ENCODE measurements at regions not wholly inside any gene's neighbourhood (a gene's known extent, or its start where the extent isn't known, plus 50 kb on each side); places are given as distances from the start of the nearest gene placed in this dataset.

DNA sequence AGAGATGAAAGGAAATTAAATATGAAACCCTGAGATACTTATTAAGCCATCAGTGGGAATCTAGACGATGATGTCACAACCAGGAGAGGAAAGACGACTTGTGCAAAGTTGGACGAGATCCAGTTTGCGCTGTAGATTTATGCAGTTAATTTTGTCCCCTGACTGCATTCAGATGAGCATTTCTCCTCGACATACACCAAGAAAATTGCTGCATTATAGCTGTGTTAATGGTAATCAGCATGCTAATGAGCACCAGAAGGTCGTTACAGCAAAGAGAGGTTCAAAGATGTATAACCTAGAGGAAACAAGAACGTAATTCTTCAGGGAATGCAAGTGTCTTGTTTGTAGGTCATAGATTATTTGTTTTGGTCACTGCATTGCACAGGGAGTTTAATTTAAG is 371.7 kb downstream of the RBM26 start:
- POLR2A ChIA-PET: no interaction called here
- Mint-ChIP-seq H3K9me3 (no peaks in the 10 kb centered on the region), H3K36me3 (no peaks in the 10 kb centered on the region), H3K4me3 (no peak overlapping the region), H3K27me3 (peaks cover 7% of the 10 kb centered on the region), H3K4me1 (no peaks in the 10 kb centered on the region), H3K27ac (no peak overlapping the region)
- DNase-seq (no peak), ATAC-seq (ENCODE audit: low read depth) (no peak)

- no peak overlapping the region for H3K4me3 Mint-ChIP-seq
- POLR2A ChIA-PET: no interaction called here
- ATAC-seq (ENCODE audit: low read depth) (no peak), DNase-seq (no peak)
- H3K4me1 Mint-ChIP-seq: no peaks in the 10 kb centered on the region
- H3K9me3 Mint-ChIP-seq: no peaks in the 10 kb centered on the region
- peaks cover 10% of the 10 kb centered on the region for H3K27me3 Mint-ChIP-seq
- H3K27ac Mint-ChIP-seq: no peak overlapping the region
- H3K36me3 Mint-ChIP-seq: no peaks in the 10 kb centered on the region
Measured at GRCh38 chr13:79030513-79030912, 371.6 kb upstream of the OBI1 start.

GRCh38 chr13:79018166-79018565 is 359.2 kb upstream of the OBI1 start:
- H3K9me3 Mint-ChIP-seq: no peaks in the 10 kb centered on the region
- POLR2A ChIA-PET: no interaction called here
- H3K27ac Mint-ChIP-seq: no peak overlapping the region
- ATAC-seq (ENCODE audit: low read depth) (no peak), DNase-seq (no peak)
- no peak overlapping the region for H3K4me3 Mint-ChIP-seq
- H3K36me3 Mint-ChIP-seq: no peaks in the 10 kb centered on the region
- no peaks in the 10 kb centered on the region for H3K4me1 Mint-ChIP-seq
- peaks cover 1% of the 10 kb centered on the region for H3K27me3 Mint-ChIP-seq

GRCh38 chr13:79011179-79011578 is 352.2 kb upstream of the OBI1 start:
- no peaks in the 10 kb centered on the region for H3K4me1 Mint-ChIP-seq
- ATAC-seq (ENCODE audit: low read depth): no peak
- no peaks in the 10 kb centered on the region for H3K9me3 Mint-ChIP-seq
- H3K4me3 Mint-ChIP-seq: no peak overlapping the region
- DNase-seq: no peak
- no peak overlapping the region for H3K27ac Mint-ChIP-seq
- H3K36me3 Mint-ChIP-seq: no peaks in the 10 kb centered on the region
- POLR2A ChIA-PET: no interaction called here
- H3K27me3 Mint-ChIP-seq: peaks cover 6% of the 10 kb centered on the region

DNA sequence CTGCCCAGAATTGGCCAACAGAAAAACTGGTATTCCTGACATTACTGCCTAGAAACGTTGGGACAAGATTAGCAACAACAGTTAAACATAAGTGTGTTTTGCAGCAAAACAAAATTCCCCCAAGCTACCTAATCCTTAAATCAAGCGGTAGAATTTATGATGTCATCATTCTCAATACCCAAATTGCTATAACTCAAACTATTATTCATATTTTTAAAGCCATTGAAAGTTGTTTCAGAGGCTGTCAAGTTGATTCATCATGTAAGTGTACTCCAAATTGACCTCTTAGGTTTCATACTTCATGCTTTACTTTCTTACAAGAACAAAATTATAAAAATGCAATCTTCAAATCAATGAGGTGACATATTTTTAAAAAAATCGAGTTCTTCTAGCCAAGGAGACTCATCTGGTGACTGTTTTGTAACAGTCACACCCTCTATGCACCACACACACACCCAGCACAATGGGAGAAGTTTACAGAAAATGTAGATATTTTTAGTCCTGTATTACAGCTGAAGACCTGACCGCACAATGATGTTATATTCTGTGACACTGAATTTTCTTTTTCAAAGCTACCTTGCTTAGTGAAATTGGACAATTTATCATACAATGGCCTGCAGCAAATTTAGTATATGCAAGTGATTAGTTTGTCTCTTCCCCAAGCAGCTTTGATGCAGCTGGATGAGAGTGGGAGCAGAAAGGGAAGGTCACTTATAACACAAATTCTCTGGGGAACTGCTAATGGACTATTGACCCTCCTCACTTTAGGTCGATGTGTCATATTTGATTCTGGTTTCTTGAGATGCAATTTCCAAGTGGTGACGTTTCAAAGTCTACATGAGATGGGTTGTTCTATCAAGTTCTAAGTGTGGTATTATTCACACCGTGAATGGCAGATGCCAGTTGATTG is 345.3 kb upstream of the OBI1 start:
- DNase-seq (no peak), ATAC-seq (ENCODE audit: low read depth) (no peak)
- H3K4me1 Mint-ChIP-seq: no peaks in the 10 kb centered on the region
- POLR2A ChIA-PET: no interaction called here
- H3K27me3 Mint-ChIP-seq: peaks cover 8% of the 10 kb centered on the region
- no peak overlapping the region for H3K4me3 Mint-ChIP-seq
- no peak overlapping the region for H3K27ac Mint-ChIP-seq
- H3K9me3 Mint-ChIP-seq: no peaks in the 10 kb centered on the region
- H3K36me3 Mint-ChIP-seq: no peaks in the 10 kb centered on the region

DNA sequence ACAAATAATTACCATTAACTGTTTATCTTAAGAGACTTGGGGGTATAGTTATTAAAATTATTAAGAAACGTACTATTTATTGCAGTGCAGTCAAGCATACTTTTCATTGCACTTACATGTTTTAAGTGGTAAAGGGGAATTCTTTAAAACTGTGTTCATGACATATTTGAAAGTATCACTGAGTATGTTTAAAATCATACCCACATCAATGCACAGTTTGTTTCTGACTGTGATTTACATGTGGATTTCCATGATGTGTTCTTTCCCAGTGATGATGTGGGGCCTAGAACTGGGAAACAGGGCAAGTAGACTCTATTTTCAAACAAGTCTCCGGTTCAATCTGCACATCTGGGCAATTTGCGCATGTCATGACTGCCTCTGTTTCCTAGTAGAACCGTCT is 340.5 kb upstream of the OBI1 start:
- DNase-seq (no peak), ATAC-seq (ENCODE audit: low read depth) (no peak)
- Mint-ChIP-seq H3K27me3 (peaks cover 8% of the 10 kb centered on the region), H3K27ac (no peak overlapping the region), H3K36me3 (no peaks in the 10 kb centered on the region), H3K4me1 (no peaks in the 10 kb centered on the region), H3K9me3 (no peaks in the 10 kb centered on the region), H3K4me3 (no peak overlapping the region)
- POLR2A ChIA-PET: no interaction called here

GRCh38 chr13:78998630-78999315 is 339.8 kb upstream of the OBI1 start:
- DNase-seq: no peak

DNA sequence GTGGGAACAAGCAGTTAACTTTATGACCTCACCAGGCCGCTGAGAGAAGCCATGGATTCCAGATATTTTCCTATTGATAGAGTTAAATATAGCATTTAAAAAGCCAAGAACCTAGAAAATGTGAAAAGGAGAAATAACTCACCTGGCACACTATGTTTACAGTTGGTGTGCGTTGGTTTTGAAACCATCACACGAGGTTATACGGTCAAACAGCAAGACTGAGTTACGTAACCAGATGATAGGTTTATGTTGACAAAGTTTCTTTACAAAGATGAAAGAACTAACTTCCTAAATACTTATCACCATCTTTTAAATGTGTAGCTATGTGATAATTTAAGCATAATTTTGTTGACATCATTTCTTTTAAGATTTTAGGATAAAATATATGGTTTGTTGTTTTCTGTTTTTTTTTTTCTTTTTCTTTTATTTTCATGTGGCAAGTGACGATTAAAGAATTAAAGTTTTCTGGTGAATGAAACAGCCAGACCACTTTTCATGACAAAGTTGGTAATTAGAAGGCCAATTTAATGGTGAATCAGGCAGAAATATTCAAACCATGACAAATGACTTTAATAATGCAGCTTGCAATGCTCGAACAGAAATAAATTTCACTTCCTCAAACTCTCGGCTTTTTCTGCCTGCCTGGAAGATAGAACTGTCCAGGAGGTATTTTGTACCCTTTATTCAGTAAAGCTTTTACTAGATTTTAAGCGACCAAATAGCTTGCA is 339.1 kb upstream of the OBI1 start:
- POLR2A ChIA-PET: no interaction called here
- ATAC-seq (ENCODE audit: low read depth) (no peak), DNase-seq (no peak)
- H3K27me3 Mint-ChIP-seq: peaks cover 8% of the 10 kb centered on the region
- H3K27ac Mint-ChIP-seq: no peak overlapping the region
- H3K9me3 Mint-ChIP-seq: no peaks in the 10 kb centered on the region
- no peaks in the 10 kb centered on the region for H3K36me3 Mint-ChIP-seq
- H3K4me3 Mint-ChIP-seq: no peak overlapping the region
- H3K4me1 Mint-ChIP-seq: no peaks in the 10 kb centered on the region

More at GRCh38 chr13:78998630-78999315, 339.8 kb upstream of the OBI1 start:
- Mint-ChIP-seq H3K9me3 (no peaks in the 10 kb centered on the region), H3K27ac (no peak overlapping the region), H3K36me3 (no peaks in the 10 kb centered on the region), H3K4me1 (no peaks in the 10 kb centered on the region), H3K4me3 (no peak overlapping the region), H3K27me3 (peaks cover 8% of the 10 kb centered on the region)
- POLR2A ChIA-PET: no interaction called here
- ATAC-seq (ENCODE audit: low read depth): no peak

GRCh38 chr13:78993792-78994191 is 334.8 kb upstream of the OBI1 start:
- POLR2A ChIA-PET: no interaction called here

GRCh38 chr13:78981913-78982312 is 323.0 kb upstream of the OBI1 start:
- no peak overlapping the region for H3K27ac Mint-ChIP-seq
- no peaks in the 10 kb centered on the region for H3K9me3 Mint-ChIP-seq
- POLR2A ChIA-PET: no interaction called here
- H3K4me3 Mint-ChIP-seq: no peak overlapping the region
- ATAC-seq (ENCODE audit: low read depth): no peak
- H3K36me3 Mint-ChIP-seq: no peaks in the 10 kb centered on the region
- no peaks in the 10 kb centered on the region for H3K4me1 Mint-ChIP-seq
- peaks cover 11% of the 10 kb centered on the region for H3K27me3 Mint-ChIP-seq
- DNase-seq: no peak

More at GRCh38 chr13:78993792-78994191, 334.8 kb upstream of the OBI1 start:
- Mint-ChIP-seq H3K27me3 (peaks cover 8% of the 10 kb centered on the region), H3K27ac (no peak overlapping the region), H3K4me1 (no peaks in the 10 kb centered on the region), H3K4me3 (no peak overlapping the region), H3K36me3 (no peaks in the 10 kb centered on the region), H3K9me3 (no peaks in the 10 kb centered on the region)
- no peak for ATAC-seq (ENCODE audit: low read depth)
- DNase-seq: no peak

- H3K27me3 Mint-ChIP-seq: peaks cover 7% of the 10 kb centered on the region
- no peaks in the 10 kb centered on the region for H3K4me1 Mint-ChIP-seq
- DNase-seq (no peak), ATAC-seq (ENCODE audit: low read depth) (no peak)
- no peak overlapping the region for H3K27ac Mint-ChIP-seq
- H3K36me3 Mint-ChIP-seq: no peaks in the 10 kb centered on the region
- no peaks in the 10 kb centered on the region for H3K9me3 Mint-ChIP-seq
- no peak overlapping the region for H3K4me3 Mint-ChIP-seq
- POLR2A ChIA-PET: no interaction called here
Measured at GRCh38 chr13:78979349-78979748, 320.4 kb upstream of the OBI1 start.

DNA sequence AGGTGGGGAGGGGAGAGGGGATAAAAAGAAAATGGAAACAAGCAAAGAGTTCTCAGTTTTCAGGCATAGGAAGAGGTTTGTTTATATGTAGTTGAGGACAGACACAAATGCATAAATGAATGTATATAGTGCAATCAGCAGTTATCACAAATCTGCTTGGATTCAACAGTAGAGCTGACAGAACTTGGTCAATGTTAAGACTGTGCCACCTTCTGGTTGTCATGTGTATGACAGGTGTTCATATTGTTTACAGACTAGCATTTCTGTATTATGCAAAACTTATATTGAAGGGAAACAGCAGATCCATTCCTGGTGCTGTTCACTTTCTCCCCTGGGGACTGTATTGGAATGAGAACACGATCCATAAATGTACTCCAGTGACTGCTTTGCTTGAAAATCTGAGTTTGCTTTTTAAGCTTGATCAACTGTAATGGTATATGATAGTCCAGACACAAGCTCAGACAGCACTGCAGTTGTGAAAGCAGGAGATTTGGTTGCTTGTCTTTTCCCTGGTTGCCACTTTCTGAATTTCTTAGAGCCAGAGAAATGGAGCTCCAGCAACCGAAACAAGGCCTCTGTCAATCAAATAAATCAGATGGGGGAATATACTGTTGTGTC is 319.5 kb upstream of the OBI1 start:
- ATAC-seq (ENCODE audit: low read depth): peak; percentile 71
- peaks cover 9% of the 10 kb centered on the region for H3K27me3 Mint-ChIP-seq
- POLR2A ChIA-PET: no interaction called here

DNA sequence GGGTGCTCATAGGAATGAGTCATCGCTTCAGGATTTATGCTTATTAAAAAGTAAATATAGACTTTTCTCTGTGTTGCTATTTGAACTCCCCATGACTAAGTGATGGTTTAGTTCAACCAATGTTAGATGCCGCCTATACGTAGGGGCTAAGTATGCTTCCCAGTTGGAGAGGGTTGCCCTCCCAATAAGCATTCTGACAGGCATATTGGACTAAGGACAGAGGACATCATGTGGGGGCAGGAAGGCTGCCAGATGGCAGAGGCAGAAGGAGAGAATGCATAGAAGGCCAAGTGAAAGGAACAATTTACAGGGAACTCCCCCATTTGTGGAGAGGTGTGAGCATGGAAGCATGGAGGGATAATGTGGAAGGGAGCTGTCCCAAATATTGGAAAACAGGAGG is 318.4 kb upstream of the OBI1 start:
- ATAC-seq (ENCODE audit: low read depth): no peak
- no peaks in the 10 kb centered on the region for H3K9me3 Mint-ChIP-seq
- H3K4me3 Mint-ChIP-seq: no peak overlapping the region
- no peaks in the 10 kb centered on the region for H3K36me3 Mint-ChIP-seq
- H3K27ac Mint-ChIP-seq: no peak overlapping the region
- peaks cover 9% of the 10 kb centered on the region for H3K27me3 Mint-ChIP-seq
- no peak for DNase-seq
- POLR2A ChIA-PET: no interaction called here
- H3K4me1 Mint-ChIP-seq: no peaks in the 10 kb centered on the region

More for the DNA sequence above, 319.5 kb upstream of the OBI1 start:
- H3K9me3 Mint-ChIP-seq: no peaks in the 10 kb centered on the region
- no peak overlapping the region for H3K27ac Mint-ChIP-seq
- no peak for DNase-seq
- H3K36me3 Mint-ChIP-seq: no peaks in the 10 kb centered on the region
- H3K4me3 Mint-ChIP-seq: no peak overlapping the region
- H3K4me1 Mint-ChIP-seq: no peaks in the 10 kb centered on the region
